ENCODE measurements at regions not wholly inside any gene's neighbourhood (a gene's known extent, or its start where the extent isn't known, plus 50 kb on each side); places are given as distances from the start of the nearest gene placed in this dataset.

GRCh38 chr7:68319061-68319460, 1279.2 kb upstream of the AUTS2 start:
- Histone ChIP-seq H3K9me3 (no peaks in the 10 kb centered on the region), H3K4me1 (peaks cover 8% of the 10 kb centered on the region; the same call in 1 of the 2 replicates), H3K27me3 (no peaks in the 10 kb centered on the region), H3K36me3 (no peaks in the 10 kb centered on the region), H3K4me3 (ENCODE audit: low read depth, low read length) (no peak overlapping the region)
- TF ChIP-seq CTCF (IDR thresholded peaks at IDR 0.05; ENCODE audit: low read depth, low read length): no peak
- no peak for DNase-seq

- H3K27me3 ChIP-seq: no peaks in the 10 kb centered on the region
- peak; percentile 73 for DNase-seq
- no peak; the same call in 1 of the 2 replicates for TF ChIP-seq CTCF (IDR thresholded peaks at IDR 0.05; ENCODE audit: low read depth, low read length)
Measured at GRCh38 chr7:68321076-68321639, 1277.1 kb upstream of the AUTS2 start.

GRCh38 chr7:68321776-68322496, 1276.3 kb upstream of the AUTS2 start:
- no peak for DNase-seq
- Histone ChIP-seq H3K36me3 (no peaks in the 10 kb centered on the region), H3K27me3 (no peaks in the 10 kb centered on the region), H3K4me1 (peaks cover 8% of the 10 kb centered on the region; the same call in 1 of the 2 replicates), H3K4me3 (ENCODE audit: low read depth, low read length) (no peak overlapping the region), H3K9me3 (no peaks in the 10 kb centered on the region)
- no peak for TF ChIP-seq CTCF (IDR thresholded peaks at IDR 0.05; ENCODE audit: low read depth, low read length)

More at GRCh38 chr7:68321076-68321639, 1277.1 kb upstream of the AUTS2 start:
- peaks cover 8% of the 10 kb centered on the region; the same call in 1 of the 2 replicates for H3K4me1 ChIP-seq
- H3K4me3 ChIP-seq (ENCODE audit: low read depth, low read length): peak overlapping the region; percentile 24
- H3K36me3 ChIP-seq: no peaks in the 10 kb centered on the region
- no peaks in the 10 kb centered on the region for H3K9me3 ChIP-seq

- TF ChIP-seq CTCF (IDR thresholded peaks at IDR 0.05; ENCODE audit: low read depth, low read length): no peak
- Histone ChIP-seq H3K4me3 (ENCODE audit: low read depth, low read length) (no peak overlapping the region), H3K36me3 (no peaks in the 10 kb centered on the region), H3K9me3 (no peaks in the 10 kb centered on the region), H3K4me1 (peaks cover 8% of the 10 kb centered on the region; the same call in 1 of the 2 replicates), H3K27me3 (no peaks in the 10 kb centered on the region)
- DNase-seq: no peak
Measured at GRCh38 chr7:68324621-68325020, 1273.7 kb upstream of the AUTS2 start.

GRCh38 chr7:68334216-68334615, 1264.1 kb upstream of the AUTS2 start:
- Histone ChIP-seq H3K9me3 (no peaks in the 10 kb centered on the region; the same call in 1 of the 2 replicates), H3K4me1 (no peaks in the 10 kb centered on the region), H3K27me3 (no peaks in the 10 kb centered on the region), H3K36me3 (no peaks in the 10 kb centered on the region), H3K4me3 (ENCODE audit: low read depth, low read length) (no peak overlapping the region)
- no peak for TF ChIP-seq CTCF (IDR thresholded peaks at IDR 0.05; ENCODE audit: low read depth, low read length)
- no peak for DNase-seq
